Aorta (tissue), 5 donors: ENCODE measurements at regions not wholly inside any gene's neighbourhood (a gene's known extent, or its start where the extent isn't known, plus 50 kb on each side); places are given as distances from the start of the nearest gene placed in this dataset.

Experiments used
- ATAC-seq: fragments of 200-7000 bp; cut with Tn5 transposase; one replicate; pipeline ENCODE4 v1.9.1; 2022; ENCODE audit warnings: moderate library complexity; ENCODE audit not compliant: low FRiP score
- DNase-seq, 2 donors: peaks; one replicate each; pipeline ENCODE4 v3.0.0-alpha.2; 2020
- H3K27ac ChIP-seq, 2 donors: one replicate each; pipeline ENCODE4 v1.5.1; 2013; ENCODE audit warnings: low read length in 2 of 2, mild to moderate bottlenecking in 2 of 2, moderate library complexity in 2 of 2, control low read depth in 1 of 2, inconsistent platforms in 1 of 2, low read depth in 1 of 2
- H3K27me3 ChIP-seq, 2 donors: one replicate each; pipeline ENCODE4 v1.6.1; 2013; ENCODE audit warnings: control low read depth in 1 of 2, low read length in 1 of 2, mild to moderate bottlenecking in 1 of 2, moderate library complexity in 1 of 2; ENCODE audit not compliant: insufficient read depth in 2 of 2, control insufficient read depth in 1 of 2
- H3K36me3 ChIP-seq, 2 donors: one replicate each; pipeline ENCODE4 v1.6.1; 2013; ENCODE audit warnings: control low read depth in 1 of 2, low read length in 1 of 2, mild to moderate bottlenecking in 1 of 2; ENCODE audit not compliant: insufficient read depth in 2 of 2, control insufficient read depth in 1 of 2
- H3K4me1 ChIP-seq, 2 donors: one replicate each; pipeline ENCODE4 v1.6.1; 2013; ENCODE audit warnings: low read length in 2 of 2, control low read depth in 1 of 2, mild to moderate bottlenecking in 1 of 2, moderate library complexity in 1 of 2; ENCODE audit not compliant: insufficient read depth in 2 of 2, control insufficient read depth in 1 of 2
- H3K4me3 ChIP-seq, 2 donors: one replicate each; pipeline ENCODE4 v1.5.1; 2013; ENCODE audit warnings: low read length in 2 of 2, control low read depth in 1 of 2, mild to moderate bottlenecking in 1 of 2
- H3K9me3 ChIP-seq: one replicate; pipeline ENCODE4 v1.6.1; 2013; ENCODE audit warnings: mild to moderate bottlenecking, low read length; ENCODE audit not compliant: control insufficient read depth
- WGBS, 2 donors: extraction: QIAGEN DNeasy Blood & Tissue Kit; methylation state at CpG; one replicate each; pipeline ENCODE4 v1.1.7; 2013; 5-methylcytosine and 5-hydroxymethylcytosine counted together
- intact Hi-C, 2 donors: fragments of 100-400 bp; cut with DNase I; formaldehyde crosslinking; loops; one replicate each; pipeline versions ENCODE4 v1.14.2 to v1.15.0; 2022
- donor health status: healthy with polysubstance abuse.
- donor health status: Bipolar disorder and iron deficiency.
- donor health status: DM: no; HTN: no; CAD: no.
- donor health status: DM: no; HTN: no; CAD: no.
- donor health status: DM: yes; HTN: yes; CAD: no.

GRCh38 chr16:56050916-56051315, 140.4 kb upstream of the GNAO1 start:
- no peak overlapping the region for H3K4me3 ChIP-seq
- H3K4me1 ChIP-seq: no peaks in the 10 kb centered on the region
- no peaks in the 10 kb centered on the region for H3K9me3 ChIP-seq
- intact Hi-C loops: no loop called here
- H3K27me3 ChIP-seq: no peaks in the 10 kb centered on the region
- ATAC-seq (no peak), DNase-seq (no peak)
- H3K27ac ChIP-seq: no peak overlapping the region
- 88 to 92% methylated on average over 4 of the region's 4 CpGs for WGBS, 2 donors
- no peaks in the 10 kb centered on the region for H3K36me3 ChIP-seq

GRCh38 chr16:56048425-56049105, 142.7 kb upstream of the GNAO1 start:
- no peak overlapping the region for H3K27ac ChIP-seq
- no peaks in the 10 kb centered on the region for H3K27me3 ChIP-seq
- intact Hi-C loops: no loop called here
- H3K36me3 ChIP-seq: no peaks in the 10 kb centered on the region
- WGBS, 2 donors: 78 to 79% methylated on average over 6 of the region's 6 CpGs
- no peaks in the 10 kb centered on the region for H3K9me3 ChIP-seq
- no peak overlapping the region for H3K4me3 ChIP-seq
- DNase-seq (no peak), ATAC-seq (no peak)
- H3K4me1 ChIP-seq: no peaks in the 10 kb centered on the region

GRCh38 chr16:56047307-56048234, 143.7 kb upstream of the GNAO1 start:
- no peak overlapping the region for H3K27ac ChIP-seq
- H3K4me3 ChIP-seq: no peak overlapping the region
- intact Hi-C loops: no loop called here
- no peak for DNase-seq
- ATAC-seq: no peak
- H3K4me1 ChIP-seq: no peaks in the 10 kb centered on the region
- H3K9me3 ChIP-seq: no peaks in the 10 kb centered on the region
- WGBS, 2 donors: 25 to 32% methylated on average over 4 of the region's 4 CpGs
- H3K36me3 ChIP-seq: no peaks in the 10 kb centered on the region
- H3K27me3 ChIP-seq: no peaks in the 10 kb centered on the region

- Histone ChIP-seq H3K9me3 (no peaks in the 10 kb centered on the region), H3K27me3 (no peaks in the 10 kb centered on the region), H3K27ac (no peak overlapping the region), H3K4me3 (no peak overlapping the region), H3K36me3 (no peaks in the 10 kb centered on the region), H3K4me1 (no peaks in the 10 kb centered on the region)
- intact Hi-C loops: loop anchor here in 1 of 2 donors (2.0 kb wide), 1 partner anchor 276 kb away; no protein-coding TSS in a partner anchor
- DNase-seq (no peak), ATAC-seq (no peak)
- WGBS, 2 donors: 80 to 90% methylated on average over 4 of the region's 4 CpGs
These were observed 148.9 kb upstream of the GNAO1 start for GRCh38 chr16:56042416-56042815.

GRCh38 chr16:56041556-56042140, 149.6 kb upstream of the GNAO1 start:
- no peak overlapping the region for H3K27ac ChIP-seq
- no peaks in the 10 kb centered on the region for H3K9me3 ChIP-seq
- intact Hi-C loops: loop anchor here in 1 of 2 donors (2.0 kb wide), 1 partner anchor 277 kb away; no protein-coding TSS in a partner anchor
- H3K27me3 ChIP-seq: no peaks in the 10 kb centered on the region
- 58 to 61% methylated on average over 4 of the region's 4 CpGs for WGBS, 2 donors
- DNase-seq (no peak), ATAC-seq (peak; percentile 69)
- no peaks in the 10 kb centered on the region for H3K4me1 ChIP-seq
- no peaks in the 10 kb centered on the region for H3K36me3 ChIP-seq
- no peak overlapping the region for H3K4me3 ChIP-seq

GRCh38 chr16:56038564-56039098, 152.7 kb upstream of the GNAO1 start:
- DNase-seq: no peak
- ATAC-seq: no peak
- intact Hi-C loops: no loop called here
- no peak overlapping the region for H3K4me3 ChIP-seq
- no peaks in the 10 kb centered on the region for H3K4me1 ChIP-seq
- no peaks in the 10 kb centered on the region for H3K9me3 ChIP-seq
- H3K27ac ChIP-seq: no peak overlapping the region
- H3K27me3 ChIP-seq: no peaks in the 10 kb centered on the region
- 44 to 57% methylated on average over 3 of the region's 3 CpGs for WGBS, 2 donors
- H3K36me3 ChIP-seq: no peaks in the 10 kb centered on the region

- intact Hi-C loops: no loop called here
- DNase-seq (no peak), ATAC-seq (no peak)
- H3K27ac ChIP-seq: no peak overlapping the region
- 54 to 78% methylated on average over 1 of the region's 1 CpG for WGBS, 2 donors
- no peaks in the 10 kb centered on the region for H3K36me3 ChIP-seq
- H3K4me3 ChIP-seq: no peak overlapping the region
- no peaks in the 10 kb centered on the region for H3K4me1 ChIP-seq
- no peaks in the 10 kb centered on the region for H3K9me3 ChIP-seq
- peaks cover 0 to 2% of the 10 kb centered on the region in 2 donors for H3K27me3 ChIP-seq
These were observed 156.9 kb upstream of the CES5A start for GRCh38 chr16:56032072-56032471.

- no peak overlapping the region for H3K27ac ChIP-seq
- no peaks in the 10 kb centered on the region for H3K36me3 ChIP-seq
- no peak overlapping the region for H3K4me3 ChIP-seq
- intact Hi-C loops: no loop called here
- no peaks in the 10 kb centered on the region for H3K9me3 ChIP-seq
- ATAC-seq: no peak
- no peaks in the 10 kb centered on the region for H3K4me1 ChIP-seq
- DNase-seq: no peak
- peaks cover 0 to 2% of the 10 kb centered on the region in 2 donors for H3K27me3 ChIP-seq
These were observed 153.9 kb upstream of the CES5A start for GRCh38 chr16:56029026-56029425.
